ENCODE measurements at regions not wholly inside any gene's neighbourhood (a gene's known extent, or its start where the extent isn't known, plus 50 kb on each side); places are given as distances from the start of the nearest gene placed in this dataset.

DNA sequence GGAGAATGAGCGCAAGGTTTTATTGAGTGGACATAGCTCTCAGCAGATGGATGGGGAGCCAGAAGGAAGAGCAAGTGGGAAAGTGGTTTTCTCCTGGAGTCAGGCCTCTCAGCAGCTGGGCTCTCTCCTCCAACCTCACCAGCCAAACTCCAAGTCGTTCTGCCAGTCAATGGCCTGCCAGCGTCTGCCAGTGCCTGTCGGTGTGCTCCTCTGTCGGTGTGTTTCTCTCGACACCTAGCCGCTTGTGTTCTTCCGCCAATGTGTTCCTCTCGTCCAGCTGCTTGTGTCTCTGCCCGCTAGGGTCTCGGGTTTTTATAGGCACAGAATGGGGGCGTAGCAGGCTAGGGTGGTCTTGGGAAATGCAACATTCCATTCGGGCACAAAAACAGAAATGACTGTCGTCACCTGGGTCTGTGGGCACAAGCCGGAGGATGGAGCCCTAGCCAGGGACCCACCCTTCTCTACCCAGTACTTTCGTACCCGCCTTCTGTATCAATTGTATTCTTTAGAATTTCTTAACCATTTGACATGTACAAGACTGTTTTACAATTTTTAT lies 1365.4 kb downstream of the FSCB start:
- Histone ChIP-seq H3K27me3 (ENCODE audit: insufficient read depth) (no peaks in the 10 kb centered on the region), H3K4me3 (ENCODE audit: low read depth in 2 of 2, low read length in 1 of 2) (no peak overlapping the region), H4K20me1 (ENCODE audit: insufficient read depth) (no peaks in the 10 kb centered on the region), H3K4me1 (ENCODE audit: control insufficient read depth in 1 of 2, insufficient read depth in 2 of 2, low read depth in 1 of 2, low read length in 1 of 2) (no peaks in the 10 kb centered on the region), H3K36me3 (replicated peaks in 1 of 2; ENCODE audit: control insufficient read depth in 1 of 2, insufficient read depth in 2 of 2, low read length in 1 of 2) (no peaks in the 10 kb centered on the region), H3K4me2 (no peak overlapping the region), H2AFZ (ENCODE audit: low read depth) (no peak overlapping the region), H3K9me3 (no peaks in the 10 kb centered on the region), H3K79me2 (ENCODE audit: insufficient read depth) (no peaks in the 10 kb centered on the region), H3F3A (replicated peaks; ENCODE audit: insufficient read depth) (no peaks in the 10 kb centered on the region), H3K27ac (ENCODE audit: low read depth in 2 of 2, low read length in 1 of 2) (no peak overlapping the region), H3K9ac (no peak overlapping the region), H3K9me2 (no peaks in the 10 kb centered on the region)
- no peak for DNase-seq
- ChIA-PET CTCF (no interaction called here), POLR2A (no interaction called here)
- TF ChIP-seq, protein P1, sequence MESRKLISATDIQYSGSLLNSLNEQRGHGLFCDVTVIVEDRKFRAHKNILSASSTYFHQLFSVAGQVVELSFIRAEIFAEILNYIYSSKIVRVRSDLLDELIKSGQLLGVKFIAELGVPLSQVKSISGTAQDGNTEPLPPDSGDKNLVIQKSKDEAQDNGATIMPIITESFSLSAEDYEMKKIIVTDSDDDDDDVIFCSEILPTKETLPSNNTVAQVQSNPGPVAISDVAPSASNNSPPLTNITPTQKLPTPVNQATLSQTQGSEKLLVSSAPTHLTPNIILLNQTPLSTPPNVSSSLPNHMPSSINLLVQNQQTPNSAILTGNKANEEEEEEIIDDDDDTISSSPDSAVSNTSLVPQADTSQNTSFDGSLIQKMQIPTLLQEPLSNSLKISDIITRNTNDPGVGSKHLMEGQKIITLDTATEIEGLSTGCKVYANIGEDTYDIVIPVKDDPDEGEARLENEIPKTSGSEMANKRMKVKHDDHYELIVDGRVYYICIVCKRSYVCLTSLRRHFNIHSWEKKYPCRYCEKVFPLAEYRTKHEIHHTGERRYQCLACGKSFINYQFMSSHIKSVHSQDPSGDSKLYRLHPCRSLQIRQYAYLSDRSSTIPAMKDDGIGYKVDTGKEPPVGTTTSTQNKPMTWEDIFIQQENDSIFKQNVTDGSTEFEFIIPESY (IDR thresholded peaks at IDR 0.05; ENCODE audit: borderline replicate concordance, low read depth) = no peak
- no peak for TF ChIP-seq RXRA (IDR thresholded peaks at IDR 0.05; ENCODE audit: borderline replicate concordance, low read depth)
- TF ChIP-seq, protein P2, sequence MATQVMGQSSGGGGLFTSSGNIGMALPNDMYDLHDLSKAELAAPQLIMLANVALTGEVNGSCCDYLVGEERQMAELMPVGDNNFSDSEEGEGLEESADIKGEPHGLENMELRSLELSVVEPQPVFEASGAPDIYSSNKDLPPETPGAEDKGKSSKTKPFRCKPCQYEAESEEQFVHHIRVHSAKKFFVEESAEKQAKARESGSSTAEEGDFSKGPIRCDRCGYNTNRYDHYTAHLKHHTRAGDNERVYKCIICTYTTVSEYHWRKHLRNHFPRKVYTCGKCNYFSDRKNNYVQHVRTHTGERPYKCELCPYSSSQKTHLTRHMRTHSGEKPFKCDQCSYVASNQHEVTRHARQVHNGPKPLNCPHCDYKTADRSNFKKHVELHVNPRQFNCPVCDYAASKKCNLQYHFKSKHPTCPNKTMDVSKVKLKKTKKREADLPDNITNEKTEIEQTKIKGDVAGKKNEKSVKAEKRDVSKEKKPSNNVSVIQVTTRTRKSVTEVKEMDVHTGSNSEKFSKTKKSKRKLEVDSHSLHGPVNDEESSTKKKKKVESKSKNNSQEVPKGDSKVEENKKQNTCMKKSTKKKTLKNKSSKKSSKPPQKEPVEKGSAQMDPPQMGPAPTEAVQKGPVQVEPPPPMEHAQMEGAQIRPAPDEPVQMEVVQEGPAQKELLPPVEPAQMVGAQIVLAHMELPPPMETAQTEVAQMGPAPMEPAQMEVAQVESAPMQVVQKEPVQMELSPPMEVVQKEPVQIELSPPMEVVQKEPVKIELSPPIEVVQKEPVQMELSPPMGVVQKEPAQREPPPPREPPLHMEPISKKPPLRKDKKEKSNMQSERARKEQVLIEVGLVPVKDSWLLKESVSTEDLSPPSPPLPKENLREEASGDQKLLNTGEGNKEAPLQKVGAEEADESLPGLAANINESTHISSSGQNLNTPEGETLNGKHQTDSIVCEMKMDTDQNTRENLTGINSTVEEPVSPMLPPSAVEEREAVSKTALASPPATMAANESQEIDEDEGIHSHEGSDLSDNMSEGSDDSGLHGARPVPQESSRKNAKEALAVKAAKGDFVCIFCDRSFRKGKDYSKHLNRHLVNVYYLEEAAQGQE (IDR thresholded peaks at IDR 0.05; ENCODE audit: low read depth, low read length) = no peak
- TF ChIP-seq GABPA (IDR thresholded peaks at IDR 0.05; ENCODE audit: low read depth) = no peak
- no peak for TF ChIP-seq MEF2A (IDR thresholded peaks at IDR 0.05; ENCODE audit: borderline replicate concordance, low read depth)
- no peak for TF ChIP-seq RAD21 (IDR thresholded peaks at IDR 0.05; ENCODE audit: low read length)
- TF ChIP-seq IRF3 (IDR thresholded peaks at IDR 0.05; ENCODE audit: low read depth, low read length) = no peak
- 13% methylated on average over 3 of the region's 17 CpGs for WGBS (ENCODE audit: low lambda C conversion rate)

DNA sequence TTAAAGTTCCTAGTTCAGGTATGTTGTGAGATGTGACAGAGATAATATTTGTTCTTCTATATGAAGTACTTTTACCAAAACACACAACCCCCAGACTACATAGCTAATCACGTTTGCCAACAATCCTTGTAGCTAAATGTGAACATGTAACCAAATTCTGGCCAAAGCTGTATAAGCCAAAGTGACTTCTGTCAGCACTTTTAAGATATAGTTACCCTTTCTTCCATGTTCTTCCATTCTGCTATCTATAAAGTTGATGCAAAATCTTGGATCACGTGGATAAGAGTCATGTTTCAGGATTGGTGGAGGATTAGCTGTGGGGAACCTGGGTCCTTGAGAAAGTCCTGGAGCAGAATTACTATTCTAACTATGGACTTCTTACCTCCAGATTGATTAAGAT lies 1366.6 kb downstream of the FSCB start:
- Histone ChIP-seq H4K20me1 (ENCODE audit: insufficient read depth) (no peaks in the 10 kb centered on the region), H3K9me3 (no peaks in the 10 kb centered on the region), H3K27me3 (ENCODE audit: insufficient read depth) (no peaks in the 10 kb centered on the region), H2AFZ (ENCODE audit: low read depth) (no peak overlapping the region), H3K4me2 (no peak overlapping the region), H3K4me1 (ENCODE audit: control insufficient read depth in 1 of 2, insufficient read depth in 2 of 2, low read depth in 1 of 2, low read length in 1 of 2) (no peaks in the 10 kb centered on the region), H3K36me3 (replicated peaks in 1 of 2; ENCODE audit: control insufficient read depth in 1 of 2, insufficient read depth in 2 of 2, low read length in 1 of 2) (no peaks in the 10 kb centered on the region), H3K27ac (ENCODE audit: low read depth in 2 of 2, low read length in 1 of 2) (no peak overlapping the region), H3K9me2 (no peaks in the 10 kb centered on the region), H3K79me2 (ENCODE audit: insufficient read depth) (no peaks in the 10 kb centered on the region), H3K9ac (no peak overlapping the region), H3F3A (replicated peaks; ENCODE audit: insufficient read depth) (no peaks in the 10 kb centered on the region), H3K4me3 (ENCODE audit: low read depth in 2 of 2, low read length in 1 of 2) (no peak overlapping the region)
- ChIA-PET POLR2A (no interaction called here), CTCF (no interaction called here)
- 4% methylated on average over 2 of the region's 2 CpGs for WGBS (ENCODE audit: low lambda C conversion rate)
- DNase-seq = no peak
- TF ChIP-seq RCOR1 (IDR thresholded peaks at IDR 0.05; ENCODE audit: low read length) (no peak), ELF1 (IDR thresholded peaks at IDR 0.05) (no peak), EP300 (IDR thresholded peaks at IDR 0.05; ENCODE audit: borderline replicate concordance in 1 of 2, low read depth in 1 of 2, low read length in 1 of 2) (no peak)

All from SK-N-SH (cell line).